AG09309 (cell line): ENCODE measurements at regions not wholly inside any gene's neighbourhood (a gene's known extent, or its start where the extent isn't known, plus 50 kb on each side); places are given as distances from the start of the nearest gene placed in this dataset.

Experiments
- DNase-seq: peaks from one replicate; pipeline ENCODE4 v3.0.0-alpha.2; 2010; ENCODE audit warnings: low read depth
- H3K4me3 ChIP-seq: 2 replicates; pipeline ENCODE4 v1.5.1; 2011; ENCODE audit warnings: mild to moderate bottlenecking, low read depth, low read length, moderate library complexity; ENCODE audit not compliant: control insufficient read depth
- TF ChIP-seq, protein P1 (sequence below): IDR thresholded peaks from 2 replicates; pipeline ENCODE4 v1.5.1; 2011; ENCODE audit warnings: mild to moderate bottlenecking, low read depth, low read length, inconsistent platforms; ENCODE audit not compliant: insufficient read depth, control insufficient read depth; ENCODE audit errors: missing control alignments

DNA sequence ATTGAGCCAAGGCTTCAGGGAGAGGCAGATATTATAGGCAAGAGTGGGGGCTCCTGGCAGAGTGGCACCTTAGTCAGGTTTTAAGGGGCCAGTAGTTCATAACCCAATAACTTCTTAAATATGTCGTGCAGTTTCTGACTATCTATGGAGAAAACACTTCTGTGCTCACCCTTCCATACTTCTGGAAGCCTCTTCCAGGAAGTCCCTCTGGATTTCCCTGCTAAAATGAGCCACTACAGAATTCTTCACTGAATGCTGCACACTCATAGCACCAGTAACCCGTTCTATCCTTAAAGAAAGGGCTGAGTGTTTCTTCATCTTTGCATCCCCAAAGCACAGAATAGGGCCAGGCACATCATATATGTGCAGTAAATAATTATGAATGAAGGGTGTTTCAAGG, 198.5 kb upstream of the SLC24A3 start:
- H3K4me3 ChIP-seq = no peak overlapping the region
- no peak for DNase-seq
- TF ChIP-seq, protein P1, sequence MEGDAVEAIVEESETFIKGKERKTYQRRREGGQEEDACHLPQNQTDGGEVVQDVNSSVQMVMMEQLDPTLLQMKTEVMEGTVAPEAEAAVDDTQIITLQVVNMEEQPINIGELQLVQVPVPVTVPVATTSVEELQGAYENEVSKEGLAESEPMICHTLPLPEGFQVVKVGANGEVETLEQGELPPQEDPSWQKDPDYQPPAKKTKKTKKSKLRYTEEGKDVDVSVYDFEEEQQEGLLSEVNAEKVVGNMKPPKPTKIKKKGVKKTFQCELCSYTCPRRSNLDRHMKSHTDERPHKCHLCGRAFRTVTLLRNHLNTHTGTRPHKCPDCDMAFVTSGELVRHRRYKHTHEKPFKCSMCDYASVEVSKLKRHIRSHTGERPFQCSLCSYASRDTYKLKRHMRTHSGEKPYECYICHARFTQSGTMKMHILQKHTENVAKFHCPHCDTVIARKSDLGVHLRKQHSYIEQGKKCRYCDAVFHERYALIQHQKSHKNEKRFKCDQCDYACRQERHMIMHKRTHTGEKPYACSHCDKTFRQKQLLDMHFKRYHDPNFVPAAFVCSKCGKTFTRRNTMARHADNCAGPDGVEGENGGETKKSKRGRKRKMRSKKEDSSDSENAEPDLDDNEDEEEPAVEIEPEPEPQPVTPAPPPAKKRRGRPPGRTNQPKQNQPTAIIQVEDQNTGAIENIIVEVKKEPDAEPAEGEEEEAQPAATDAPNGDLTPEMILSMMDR = no peak

DNA sequence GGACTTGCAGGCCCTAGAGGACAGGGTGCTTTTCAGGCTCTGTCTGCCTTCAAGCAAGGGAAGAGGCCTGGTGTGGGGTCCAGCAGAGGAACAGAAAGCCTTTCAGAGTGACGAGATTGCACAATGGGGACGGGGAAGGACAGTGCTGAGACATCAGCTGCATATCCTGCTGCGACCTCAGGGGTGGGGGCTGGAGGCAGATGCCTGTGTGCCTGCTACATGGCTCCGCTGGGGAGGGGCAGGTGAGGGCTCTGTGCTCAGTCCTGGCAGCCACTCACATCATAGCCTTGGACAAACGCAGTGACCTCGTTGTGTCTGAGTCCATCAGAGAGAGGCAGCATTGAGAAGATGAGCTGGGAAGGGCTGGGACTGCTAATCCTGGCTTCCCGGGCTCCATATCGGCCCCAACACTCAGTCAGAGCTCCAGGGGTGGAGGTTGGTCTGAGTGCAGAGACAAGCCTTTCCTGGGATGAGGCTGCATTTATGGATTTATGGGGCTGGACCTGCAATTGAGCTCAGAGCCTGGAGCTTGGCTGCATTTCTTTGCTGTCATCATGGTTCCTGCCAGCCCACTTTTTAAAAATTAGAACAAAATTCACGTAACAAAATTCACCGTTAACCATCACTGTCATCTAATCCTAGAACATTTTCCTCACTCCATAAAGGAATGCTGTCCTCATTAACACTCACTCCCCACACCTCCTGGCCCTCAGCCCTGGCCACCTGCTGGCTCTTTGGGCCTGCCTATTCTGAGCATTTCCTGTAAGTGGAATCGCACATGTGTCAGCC, 196.9 kb upstream of the SLC24A3 start:
- DNase-seq = no peak
- TF ChIP-seq, protein P1 = no peak
- H3K4me3 ChIP-seq = no peak overlapping the region

DNA sequence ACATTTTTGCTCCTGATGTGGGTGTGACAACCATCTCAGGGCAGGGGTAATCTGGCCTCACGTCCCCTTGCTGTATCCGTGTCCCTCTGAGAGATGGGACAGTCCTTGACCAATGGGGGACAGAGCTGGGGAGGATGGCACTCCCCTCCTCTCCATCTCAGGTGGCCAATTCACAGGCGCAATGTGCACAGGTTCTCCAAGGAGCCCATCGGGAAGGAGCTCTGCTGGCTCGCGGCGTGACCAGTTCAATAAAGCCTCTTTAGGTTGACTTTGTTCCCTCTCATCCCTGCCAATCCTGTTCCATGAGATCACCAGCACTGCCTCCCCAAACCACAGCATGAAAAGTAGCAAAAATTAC, 196.3 kb upstream of the SLC24A3 start:
- TF ChIP-seq, protein P1 = no peak
- H3K4me3 ChIP-seq = no peak overlapping the region
- no peak for DNase-seq

DNA sequence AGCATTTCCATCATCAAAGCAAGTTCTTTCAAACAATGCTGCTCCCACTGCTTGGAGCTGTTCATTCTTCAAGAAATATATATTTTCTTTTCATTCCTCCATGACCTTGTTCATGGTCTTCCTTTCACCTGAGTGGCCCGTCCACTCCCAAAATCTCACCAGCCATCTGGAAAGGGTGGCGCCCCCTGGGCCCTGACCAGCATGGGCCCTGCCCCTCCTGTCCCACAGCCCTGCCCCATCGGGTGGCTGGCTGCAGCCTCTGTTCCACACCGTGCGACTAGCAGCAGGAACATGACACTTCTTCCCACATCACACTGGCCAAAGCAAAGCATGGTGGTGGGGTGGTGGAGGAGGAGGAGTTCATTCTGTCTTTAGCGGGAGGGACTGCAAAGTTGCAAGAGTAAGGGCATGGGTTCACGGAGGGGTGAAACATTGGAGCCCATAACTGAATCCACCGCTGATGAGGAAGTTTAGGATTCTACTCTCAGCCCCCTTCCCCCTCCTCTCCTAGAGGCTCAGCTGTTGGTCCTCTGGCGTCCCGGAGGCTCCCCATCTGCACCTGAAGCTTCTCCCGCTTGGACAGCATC, 195.2 kb upstream of the SLC24A3 start:
- H3K4me3 ChIP-seq = no peak overlapping the region
- TF ChIP-seq, protein P1 = no peak
- DNase-seq = no peak

DNA sequence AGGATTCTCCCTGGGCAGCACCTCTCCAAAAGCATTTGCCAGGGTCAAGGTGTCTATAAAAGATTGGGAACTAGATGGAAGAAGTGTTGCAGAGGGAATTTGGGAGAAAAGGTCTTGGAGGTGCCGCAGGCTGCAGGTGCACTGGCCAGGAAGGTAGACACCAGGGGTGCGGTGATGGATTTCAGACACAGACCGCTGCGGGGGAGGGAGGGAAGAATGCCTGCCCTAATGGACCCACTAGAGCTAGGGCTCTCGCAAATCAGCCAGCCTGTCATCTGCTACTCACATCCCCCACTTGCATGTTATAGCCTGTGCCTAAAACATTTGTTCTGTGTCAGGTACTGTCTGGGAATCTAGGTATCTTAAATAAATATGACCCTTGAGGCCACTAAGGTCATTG, 193.6 kb upstream of the SLC24A3 start:
- no peak overlapping the region for H3K4me3 ChIP-seq

DNA sequence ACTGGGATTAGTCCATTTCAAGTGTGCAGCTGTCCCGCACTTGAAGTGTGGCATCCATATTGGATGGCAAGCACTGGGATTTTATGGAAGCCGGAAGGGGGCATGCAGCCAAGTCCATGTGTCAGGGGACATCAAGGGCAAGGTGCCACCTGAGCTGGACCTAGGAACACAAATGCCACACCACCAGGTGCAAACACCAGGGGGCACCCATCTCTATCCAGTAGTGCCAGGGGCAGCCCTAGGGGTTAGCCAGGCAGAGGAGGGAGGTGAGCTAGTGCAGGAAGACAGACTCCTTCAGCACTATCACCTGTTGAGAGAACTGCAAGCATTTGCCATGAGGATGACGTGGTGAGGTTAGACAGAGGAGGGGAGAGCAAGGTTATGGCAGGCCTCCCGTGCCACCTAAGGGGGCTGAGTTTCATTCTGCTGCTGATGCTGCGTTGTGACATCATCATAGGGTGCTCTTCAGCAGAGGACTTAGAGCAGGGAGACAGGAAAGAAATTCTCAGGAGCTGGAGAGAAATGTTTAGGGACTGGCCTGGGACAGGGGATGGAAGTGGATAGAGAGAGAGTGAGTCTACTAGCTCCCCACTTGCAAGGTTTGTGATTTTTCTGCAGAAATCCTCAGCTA, 192.6 kb upstream of the SLC24A3 start:
- no peak overlapping the region for H3K4me3 ChIP-seq
- TF ChIP-seq, protein P1 = no peak
- no peak for DNase-seq

More for the DNA sequence above, 193.6 kb upstream of the SLC24A3 start:
- TF ChIP-seq, protein P1 = no peak
- DNase-seq = no peak
